GM23338 (cell line): ENCODE measurements at regions not wholly inside any gene's neighbourhood (a gene's known extent, or its start where the extent isn't known, plus 50 kb on each side); places are given as distances from the start of the nearest gene placed in this dataset.

ENCODE experiments used
- ATAC-seq: fragments of 200-7000 bp; cut with Tn5 transposase; 3 replicates; pipeline ENCODE4 v1.9.1; 2020
- DNase-seq: peaks from one replicate; pipeline ENCODE4 v3.0.0-alpha.2; 2015; ENCODE audit warnings: low spot score
- H2AFZ ChIP-seq: fragments of 200-600 bp; sonication (generic); 2 replicates; pipeline ENCODE4 v1.8.0; 2016; ENCODE audit warnings: antibody characterized with exemption, mild to moderate bottlenecking, moderate library complexity
- H3F3A ChIP-seq: fragments of 200-600 bp; sonication (generic); replicated peaks from 2 replicates; pipeline ENCODE4 v1.8.0; 2017; ENCODE audit warnings: antibody characterized with exemption, mixed run types, low read depth
- H3K27ac ChIP-seq: fragments of 200-600 bp; sonication (generic); 2 replicates; pipeline ENCODE4 v1.6.1; 2016; ENCODE audit warnings: low read depth
- H3K27me3 ChIP-seq: fragments of 200-600 bp; sonication (generic); 2 replicates; pipeline ENCODE4 v1.8.0; 2016; ENCODE audit warnings: mild to moderate bottlenecking, mixed run types, moderate library complexity; ENCODE audit not compliant: insufficient read depth
- H3K36me3 ChIP-seq: fragments of 200-600 bp; sonication (generic); 2 replicates; pipeline ENCODE4 v1.8.0; 2016; ENCODE audit warnings: mild to moderate bottlenecking; ENCODE audit not compliant: insufficient read depth
- H3K4me1 ChIP-seq: fragments of 200-600 bp; sonication (generic); 2 replicates; pipeline ENCODE4 v1.8.0; 2016; ENCODE audit warnings: mild to moderate bottlenecking, moderate library complexity; ENCODE audit not compliant: insufficient read depth
- H3K4me2 ChIP-seq: fragments of 200-600 bp; sonication (generic); 2 replicates; pipeline ENCODE4 v1.7.1; 2017; ENCODE audit warnings: mixed run types
- H3K4me3 ChIP-seq: fragments of 200-600 bp; sonication (generic); 2 replicates; pipeline ENCODE4 v1.6.1; 2016; ENCODE audit warnings: mixed run types
- H3K79me2 ChIP-seq: fragments of 200-600 bp; sonication (generic); replicated peaks from 2 replicates; pipeline ENCODE4 v1.8.0; 2017; ENCODE audit warnings: mild to moderate bottlenecking; ENCODE audit not compliant: insufficient read depth
- H3K9me2 ChIP-seq: fragments of 200-600 bp; sonication (generic); 2 replicates; pipeline ENCODE4 v1.8.0; 2017; ENCODE audit not compliant: insufficient read depth
- H4K20me1 ChIP-seq: fragments of 200-600 bp; sonication (generic); replicated peaks from 2 replicates; pipeline ENCODE4 v1.8.0; 2017; ENCODE audit warnings: mild to moderate bottlenecking; ENCODE audit not compliant: insufficient read depth
- H3K27ac Mint-ChIP-seq: 2 replicates; pipeline ENCODE4 v1.8.0; 2020; ENCODE audit warnings: inconsistent platforms, mild to moderate bottlenecking, moderate library complexity, mixed read lengths
- H3K27me3 Mint-ChIP-seq: 3 replicates; pipeline ENCODE4 v1.8.0; 2022; ENCODE audit warnings: low read depth, mild to moderate bottlenecking, moderate library complexity, mixed read lengths, inconsistent platforms; ENCODE audit not compliant: insufficient read depth, poor library complexity
- H3K36me3 Mint-ChIP-seq: 3 replicates; pipeline ENCODE4 v1.8.0; 2021; ENCODE audit warnings: low read depth, mild to moderate bottlenecking, inconsistent platforms, moderate library complexity, mixed read lengths
- H3K4me1 Mint-ChIP-seq: 3 replicates; pipeline ENCODE4 v1.8.0; 2020; ENCODE audit warnings: mild to moderate bottlenecking, inconsistent platforms, mixed read lengths
- H3K4me3 Mint-ChIP-seq: 3 replicates; pipeline ENCODE4 v1.8.0; 2021; ENCODE audit warnings: moderate library complexity, mild to moderate bottlenecking, inconsistent platforms, mixed read lengths
- H3K9me3 Mint-ChIP-seq: 3 replicates; pipeline ENCODE4 v1.8.0; 2020; ENCODE audit warnings: moderate library complexity, mild to moderate bottlenecking, inconsistent platforms, mixed read lengths
- CREB1 ChIP-seq: fragments of 250-450 bp; sonication (Bioruptor Pico); IDR thresholded peaks from 2 replicates; pipeline ENCODE4 v1.5.0; 2020; ENCODE audit warnings: low read depth, mild to moderate bottlenecking, moderate library complexity
- CTCF ChIP-seq, 2 experiments: fragments of 200-600 bp in 1 of 2; sonication (generic) in 1 of 2; conservative IDR thresholded peaks; 2 replicates each; pipeline versions ENCODE4 v1.5.1 to v1.6.1; 2016 to 2017; ENCODE audit warnings: antibody characterized with exemption in 2 of 2, low read depth in 2 of 2, mild to moderate bottlenecking in 2 of 2, moderate library complexity in 1 of 2
- EZH2 ChIP-seq: fragments of 200-600 bp; sonication (generic); IDR thresholded peaks from one replicate; pipeline ENCODE4 v1.8.0; 2017; ENCODE audit warnings: antibody characterized with exemption, mild to moderate bottlenecking, low read depth; ENCODE audit not compliant: unreplicated experiment
- EZH2phosphoT487 ChIP-seq: fragments of 200-600 bp; sonication (generic); IDR thresholded peaks from one replicate; pipeline ENCODE4 v1.8.1; 2018; ENCODE audit warnings: antibody characterized with exemption; ENCODE audit not compliant: unreplicated experiment
- JUNB ChIP-seq: IDR thresholded peaks from one replicate; pipeline ENCODE4 v1.6.1; 2016; ENCODE audit warnings: antibody characterized with exemption; ENCODE audit not compliant: unreplicated experiment
- NANOG ChIP-seq: IDR thresholded peaks from 2 replicates; pipeline ENCODE4 v1.6.1; 2016; ENCODE audit warnings: antibody characterized with exemption, borderline replicate concordance
- POLR2AphosphoS5 ChIP-seq: IDR thresholded peaks from 2 replicates; pipeline ENCODE4 v1.6.1; 2016; ENCODE audit warnings: antibody characterized with exemption, low read depth
- STAT1 ChIP-seq: IDR thresholded peaks from one replicate; pipeline ENCODE4 v1.6.1; 2016; ENCODE audit warnings: antibody characterized with exemption; ENCODE audit not compliant: unreplicated experiment
- ZNF331 ChIP-seq: fragments of 250-450 bp; sonication (Bioruptor Pico); IDR thresholded peaks from 2 replicates; pipeline ENCODE4 v1.5.0; 2020; ENCODE audit warnings: low read depth, mild to moderate bottlenecking, moderate library complexity
- ZNF462 ChIP-seq: fragments of 250-450 bp; sonication (Bioruptor Pico); IDR thresholded peaks from 2 replicates; pipeline ENCODE4 v1.5.0; 2020; ENCODE audit warnings: mild to moderate bottlenecking, moderate library complexity

DNA sequence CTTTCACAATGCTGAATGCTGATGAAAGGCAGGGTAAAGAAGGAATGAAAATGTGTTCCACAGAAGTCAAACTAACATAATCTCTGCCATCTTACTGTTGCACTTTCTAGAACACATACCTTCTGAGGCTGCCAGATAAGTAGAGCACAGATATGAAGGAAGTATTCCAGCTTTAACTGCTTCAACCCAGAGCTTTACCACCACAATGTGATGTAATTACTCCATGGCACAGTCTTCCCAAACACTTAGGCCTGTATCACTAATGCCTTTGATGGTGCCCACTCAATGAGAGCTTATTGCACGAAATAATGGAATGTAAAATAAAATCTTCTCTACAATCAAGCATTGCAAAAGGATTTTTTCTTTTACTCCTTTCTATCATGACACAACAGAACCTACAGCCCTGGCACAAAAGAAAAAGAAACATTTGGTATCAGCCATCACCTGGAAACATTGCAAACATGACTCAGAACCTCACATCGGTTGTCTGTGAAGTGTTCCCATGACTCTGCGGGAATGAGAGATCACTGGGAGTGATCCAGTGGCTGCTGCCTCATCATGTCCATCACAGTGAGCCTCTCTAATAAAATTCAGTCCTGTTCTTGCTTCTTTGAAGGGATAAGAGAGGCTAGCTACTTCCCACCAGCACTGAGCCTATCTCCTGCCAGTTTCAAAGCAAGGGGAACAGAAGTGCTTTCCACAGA lies 385.8 kb downstream of the EFNA5 start:
- H3K36me3 ChIP-seq, result no peaks in the 10 kb centered on the region

More for the DNA sequence above, 385.8 kb downstream of the EFNA5 start:
- Histone ChIP-seq H3F3A (no peaks in the 10 kb centered on the region), H4K20me1 (no peaks in the 10 kb centered on the region), H3K27me3 (no peaks in the 10 kb centered on the region), H3K27ac (no peak overlapping the region), H3K4me3 (no peak overlapping the region), H3K4me2 (no peak overlapping the region), H3K9me2 (no peaks in the 10 kb centered on the region), H2AFZ (peak overlapping the region; percentile 75; the same call in 1 of the 2 replicates), H3K4me1 (0 out of 2 replicates have a peak, but pooled peaks cover 5% of the 10 kb centered on the region), H3K79me2 (no peaks in the 10 kb centered on the region)
- peaks cover 4% of the 10 kb centered on the region; the same call in 2 of the 3 replicates for H3K4me1 Mint-ChIP-seq
- peaks cover 2% of the 10 kb centered on the region for H3K27me3 Mint-ChIP-seq
- no peak for ATAC-seq
- H3K4me3 Mint-ChIP-seq, result no peak overlapping the region
- H3K27ac Mint-ChIP-seq, result peak overlapping the region; percentile 49; the same call in 1 of the 2 replicates
- DNase-seq, result no peak
- H3K36me3 Mint-ChIP-seq, result no peaks in the 10 kb centered on the region
- TF ChIP-seq EZH2, result no peak
- no peak for TF ChIP-seq NANOG
- TF ChIP-seq POLR2AphosphoS5, result no peak
- no peak for TF ChIP-seq EZH2phosphoT487
- TF ChIP-seq ZNF331 (CRISPR knock-in tag), result no peak
- no peak for TF ChIP-seq JUNB
- no peak for TF ChIP-seq CTCF (conservative IDR thresholded peaks at IDR 0.05; ENCODE audit: low read depth in 2 of 2)
- no peak for TF ChIP-seq STAT1
- no peak for TF ChIP-seq ZNF462
- no peak for TF ChIP-seq CREB1
- no peaks in the 10 kb centered on the region for H3K9me3 Mint-ChIP-seq
